Cardiac fibroblast (primary cell): ENCODE measurements at regions not wholly inside any gene's neighbourhood (a gene's known extent, or its start where the extent isn't known, plus 50 kb on each side); places are given as distances from the start of the nearest gene placed in this dataset.

Experiments
- DNase-seq, 2 donors: peaks; one replicate each; pipeline versions ENCODE4 v3.0.0 to v3.0.0-alpha.2; 2010; ENCODE audit warnings: low read depth in 2 of 2
- H3K4me3 ChIP-seq, 2 donors: replicated peaks in 1 of 2; 1 replicate in 1 of 2; 2 replicates in 1 of 2; pipeline ENCODE4 v1.5.1; 2011; ENCODE audit warnings: low read depth in 2 of 2, low read length in 2 of 2, mild to moderate bottlenecking in 2 of 2, moderate library complexity in 1 of 2
- CTCF ChIP-seq: IDR thresholded peaks from one replicate; pipeline ENCODE4 v1.5.1; 2011; ENCODE audit warnings: low read depth, mild to moderate bottlenecking, low read length, inconsistent platforms

DNA sequence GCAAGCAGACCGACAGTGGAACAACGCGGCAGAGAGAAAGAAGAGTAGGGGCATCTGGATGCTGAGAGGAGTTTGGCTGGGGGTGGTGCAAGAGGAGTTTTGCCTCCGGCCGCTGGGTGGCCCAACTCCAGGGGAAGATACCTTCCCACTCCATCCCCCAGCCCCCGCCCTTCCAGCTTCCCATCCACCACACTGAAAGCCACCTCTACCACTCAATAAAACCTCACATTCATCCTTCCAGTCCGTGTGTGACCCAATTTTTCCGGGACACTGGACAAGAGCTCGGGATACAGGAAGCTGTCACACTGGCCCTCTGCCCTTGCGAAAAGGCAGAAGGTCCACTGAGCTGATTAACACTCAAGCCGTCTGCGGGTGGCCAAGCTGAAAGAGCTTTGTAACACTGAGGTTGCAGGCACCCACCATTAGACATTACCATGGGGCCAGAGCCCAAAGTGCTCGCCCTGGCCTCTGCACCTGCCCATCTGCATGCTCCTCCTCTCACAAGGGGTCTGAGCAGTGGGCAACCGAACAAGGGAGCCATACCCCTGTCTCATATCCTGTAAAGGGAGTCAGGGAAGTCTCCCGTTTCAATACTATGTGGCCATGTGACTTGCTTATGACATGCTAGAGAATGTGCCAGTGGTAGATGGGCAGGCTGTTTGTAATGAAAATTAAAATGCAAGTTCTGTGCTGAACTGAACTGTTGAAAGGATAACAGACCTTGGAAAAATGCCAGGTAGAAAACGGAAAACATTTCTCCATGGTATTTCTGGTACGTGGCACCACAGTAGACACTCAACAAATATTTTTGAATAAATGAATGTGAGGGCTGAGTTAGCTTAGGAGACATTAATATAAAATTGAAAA is 205.1 kb upstream of the STARD13 start:
- peak; percentile 57 to 86 for DNase-seq
- no peak for TF ChIP-seq CTCF
- H3K4me3 ChIP-seq: no peak overlapping the region

DNA sequence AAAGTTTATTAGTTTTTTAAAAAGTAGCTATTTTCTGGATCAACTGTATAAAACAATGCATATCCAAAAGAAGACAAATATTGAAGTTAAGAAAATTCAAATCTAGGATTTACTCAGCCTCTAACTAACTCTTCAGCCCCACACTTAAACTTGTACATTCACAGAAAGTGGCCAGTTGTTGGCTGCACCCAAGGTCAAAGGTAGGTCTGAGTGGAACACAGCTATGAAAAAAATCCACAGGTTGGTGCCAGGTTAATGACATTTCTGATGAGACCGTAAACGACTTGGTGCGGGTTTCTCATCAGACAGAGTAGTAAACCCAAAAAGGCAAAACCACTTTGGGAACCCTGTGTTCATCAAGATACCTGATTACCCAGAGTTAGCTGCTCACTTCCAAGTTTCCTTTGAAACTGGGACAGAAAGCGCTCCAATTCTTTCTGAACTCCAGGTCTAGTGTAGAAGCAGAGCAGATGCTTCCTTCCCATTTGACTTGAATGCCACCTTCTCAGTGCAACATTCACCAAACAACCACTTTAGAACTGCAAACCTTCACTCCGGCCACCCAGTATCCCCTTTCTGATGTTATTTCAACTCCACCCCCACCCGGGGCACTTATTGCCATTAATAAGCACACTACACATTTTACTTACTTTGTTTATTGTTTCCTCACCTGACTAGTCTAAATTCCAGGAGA is 208.3 kb upstream of the STARD13 start:
- DNase-seq: no peak
- H3K4me3 ChIP-seq: no peak overlapping the region
- TF ChIP-seq CTCF: no peak

- no peak overlapping the region for H3K4me3 ChIP-seq
- DNase-seq: peak; percentile 96 to 97
- TF ChIP-seq CTCF: no peak
These were observed 209.1 kb upstream of the STARD13 start for GRCh38 chr13:33494596-33495204.

- no peak for DNase-seq
- no peak for TF ChIP-seq CTCF
- H3K4me3 ChIP-seq: no peak overlapping the region
These were observed 210.8 kb upstream of the STARD13 start for GRCh38 chr13:33496336-33496735.

- DNase-seq: peak in 1 of 2 donors; percentile 64
- H3K4me3 ChIP-seq: no peak overlapping the region
- no peak for TF ChIP-seq CTCF
These were observed 211.7 kb upstream of the STARD13 start for GRCh38 chr13:33497146-33497845.

DNA sequence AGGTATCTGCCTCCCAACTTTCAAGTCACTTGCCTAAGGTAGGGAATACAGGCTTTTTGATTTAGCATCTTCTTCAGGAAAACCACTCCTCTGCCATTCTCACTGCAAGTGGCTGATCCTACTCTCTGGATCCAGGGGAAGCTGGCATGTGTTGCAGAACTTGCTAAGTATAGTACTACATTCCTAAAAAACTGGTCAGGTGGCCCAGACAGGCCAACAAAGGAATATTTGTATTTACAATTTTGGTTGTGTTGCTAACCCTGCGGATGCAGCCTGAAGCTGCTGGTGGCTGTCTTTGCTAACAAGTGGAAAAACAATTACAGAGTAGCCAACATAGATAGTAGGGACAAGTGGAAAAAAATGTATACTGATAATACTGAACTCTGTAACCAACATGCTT is 222.5 kb upstream of the STARD13 start:
- no peak for TF ChIP-seq CTCF
- DNase-seq: no peak
- no peak overlapping the region for H3K4me3 ChIP-seq
